ENCODE measurements at regions not wholly inside any gene's neighbourhood (a gene's known extent, or its start where the extent isn't known, plus 50 kb on each side); places are given as distances from the start of the nearest gene placed in this dataset.

GRCh38 chr11:13160806-13161205 lies 116.8 kb upstream of the BMAL1 start:
- Mint-ChIP-seq H3K4me1 (ENCODE audit: low read depth, unreplicated experiment) (no peaks in the 10 kb centered on the region), H3K4me3 (ENCODE audit: unreplicated experiment) (no peak overlapping the region), H3K36me3 (ENCODE audit: insufficient read depth, unreplicated experiment) (no peaks in the 10 kb centered on the region), H3K27ac (ENCODE audit: unreplicated experiment) (no peak overlapping the region), H3K9me3 (ENCODE audit: unreplicated experiment) (peaks cover 8% of the 10 kb centered on the region), H3K27me3 (ENCODE audit: insufficient read depth, unreplicated experiment) (peaks cover 3% of the 10 kb centered on the region)
- Histone ChIP-seq H3K27me3 (replicated peaks; ENCODE audit: control insufficient read depth, insufficient read depth, low read length) (no peaks in the 10 kb centered on the region), H3K4me1 (no peaks in the 10 kb centered on the region), H3K4me3 (ENCODE audit: low read depth, low read length) (no peak overlapping the region), H3K36me3 (ENCODE audit: control insufficient read depth, insufficient read depth, low read length) (no peaks in the 10 kb centered on the region), H3K9me3 (peaks cover 4% of the 10 kb centered on the region; the same call in 1 of the 2 replicates)
- no TSS peak for BruUV-seq (replicated peaks)
- POLR2A ChIA-PET, result no interaction called here
- DNase-seq, result no peak
- intact Hi-C loops (cut with micrococcal nuclease; ENCODE audit: unreplicated experiment), result no loop called here
- CTCF ChIA-PET, result no interaction called here
- TF ChIP-seq, protein P1, sequence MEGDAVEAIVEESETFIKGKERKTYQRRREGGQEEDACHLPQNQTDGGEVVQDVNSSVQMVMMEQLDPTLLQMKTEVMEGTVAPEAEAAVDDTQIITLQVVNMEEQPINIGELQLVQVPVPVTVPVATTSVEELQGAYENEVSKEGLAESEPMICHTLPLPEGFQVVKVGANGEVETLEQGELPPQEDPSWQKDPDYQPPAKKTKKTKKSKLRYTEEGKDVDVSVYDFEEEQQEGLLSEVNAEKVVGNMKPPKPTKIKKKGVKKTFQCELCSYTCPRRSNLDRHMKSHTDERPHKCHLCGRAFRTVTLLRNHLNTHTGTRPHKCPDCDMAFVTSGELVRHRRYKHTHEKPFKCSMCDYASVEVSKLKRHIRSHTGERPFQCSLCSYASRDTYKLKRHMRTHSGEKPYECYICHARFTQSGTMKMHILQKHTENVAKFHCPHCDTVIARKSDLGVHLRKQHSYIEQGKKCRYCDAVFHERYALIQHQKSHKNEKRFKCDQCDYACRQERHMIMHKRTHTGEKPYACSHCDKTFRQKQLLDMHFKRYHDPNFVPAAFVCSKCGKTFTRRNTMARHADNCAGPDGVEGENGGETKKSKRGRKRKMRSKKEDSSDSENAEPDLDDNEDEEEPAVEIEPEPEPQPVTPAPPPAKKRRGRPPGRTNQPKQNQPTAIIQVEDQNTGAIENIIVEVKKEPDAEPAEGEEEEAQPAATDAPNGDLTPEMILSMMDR (IDR thresholded peaks at IDR 0.05; ENCODE audit: insufficient read depth in 1 of 2, low read depth in 1 of 2, low read length in 1 of 2, severe bottlenecking in 1 of 2, unreplicated experiment in 1 of 2), result no peak

- ChIA-PET CTCF (no interaction called here), POLR2A (no interaction called here)
- no peak overlapping the region for H3K4me3 Mint-ChIP-seq (ENCODE audit: unreplicated experiment)
- TF ChIP-seq, protein P1 (IDR thresholded peaks at IDR 0.05; ENCODE audit: insufficient read depth in 1 of 2, low read depth in 1 of 2, low read length in 1 of 2, severe bottlenecking in 1 of 2, unreplicated experiment in 1 of 2), result no peak
- H3K27me3 ChIP-seq (replicated peaks; ENCODE audit: control insufficient read depth, insufficient read depth, low read length), result no peaks in the 10 kb centered on the region
- H3K9me3 Mint-ChIP-seq (ENCODE audit: unreplicated experiment), result no peaks in the 10 kb centered on the region
- no TSS peak for BruUV-seq (replicated peaks)
- H3K4me3 ChIP-seq (ENCODE audit: low read depth, low read length), result no peak overlapping the region
- no peaks in the 10 kb centered on the region for H3K36me3 Mint-ChIP-seq (ENCODE audit: insufficient read depth, unreplicated experiment)
- DNase-seq, result no peak
- H3K27me3 Mint-ChIP-seq (ENCODE audit: insufficient read depth, unreplicated experiment), result peaks cover 13% of the 10 kb centered on the region
- H3K4me1 ChIP-seq, result no peaks in the 10 kb centered on the region
- no peaks in the 10 kb centered on the region for H3K9me3 ChIP-seq
- no peaks in the 10 kb centered on the region for H3K36me3 ChIP-seq (ENCODE audit: control insufficient read depth, insufficient read depth, low read length)
- H3K4me1 Mint-ChIP-seq (ENCODE audit: low read depth, unreplicated experiment), result no peaks in the 10 kb centered on the region
- intact Hi-C loops (cut with micrococcal nuclease; ENCODE audit: unreplicated experiment), result no loop called here
- H3K27ac Mint-ChIP-seq (ENCODE audit: unreplicated experiment), result no peak overlapping the region
Observed at GRCh38 chr11:13163158-13163557, 114.4 kb upstream of the BMAL1 start.

- no peak for DNase-seq
- Mint-ChIP-seq H3K27ac (ENCODE audit: unreplicated experiment) (no peak overlapping the region), H3K36me3 (ENCODE audit: insufficient read depth, unreplicated experiment) (no peaks in the 10 kb centered on the region), H3K4me1 (ENCODE audit: low read depth, unreplicated experiment) (no peaks in the 10 kb centered on the region), H3K27me3 (ENCODE audit: insufficient read depth, unreplicated experiment) (peaks cover 13% of the 10 kb centered on the region), H3K4me3 (ENCODE audit: unreplicated experiment) (no peak overlapping the region), H3K9me3 (ENCODE audit: unreplicated experiment) (no peaks in the 10 kb centered on the region)
- H3K4me3 ChIP-seq (ENCODE audit: low read depth, low read length), result no peak overlapping the region
- H3K9me3 ChIP-seq, result no peaks in the 10 kb centered on the region
- intact Hi-C loops (cut with micrococcal nuclease; ENCODE audit: unreplicated experiment), result no loop called here
- ChIA-PET CTCF (no interaction called here), POLR2A (no interaction called here)
- H3K27me3 ChIP-seq (replicated peaks; ENCODE audit: control insufficient read depth, insufficient read depth, low read length), result no peaks in the 10 kb centered on the region
- no peaks in the 10 kb centered on the region for H3K36me3 ChIP-seq (ENCODE audit: control insufficient read depth, insufficient read depth, low read length)
- H3K4me1 ChIP-seq, result no peaks in the 10 kb centered on the region
- BruUV-seq (replicated peaks), result no TSS peak
- TF ChIP-seq, protein P1 (IDR thresholded peaks at IDR 0.05; ENCODE audit: insufficient read depth in 1 of 2, low read depth in 1 of 2, low read length in 1 of 2, severe bottlenecking in 1 of 2, unreplicated experiment in 1 of 2), result no peak
Observed at GRCh38 chr11:13166036-13166435, 111.6 kb upstream of the BMAL1 start.
